Calu3 (cell line): ENCODE measurements at regions not wholly inside any gene's neighbourhood (a gene's known extent, or its start where the extent isn't known, plus 50 kb on each side); places are given as distances from the start of the nearest gene placed in this dataset.

ENCODE experiments used
- BruUV-seq: library from RNA; stranded (reverse); fragments of 400-500 nt; replicated peaks from 2 replicates; lab custom pipeline; 2021; lab: Mats Ljungman, UMichigan
- CTCF ChIA-PET: fragments of 300-600 bp; sonication (Branson Sonifier 250); formaldehyde crosslinking; loops from one replicate; lab custom pipeline; 2022; ENCODE audit warnings: antibody characterized with exemption; lab: Charles Lee
- DNase-seq: peaks from one replicate; pipeline ENCODE4 v3.0.0; 2022
- H3K27ac Mint-ChIP-seq: one replicate; pipeline ENCODE4 v1.8.0; 2022; ENCODE audit warnings: mixed read lengths; ENCODE audit not compliant: unreplicated experiment
- H3K27me3 Mint-ChIP-seq: one replicate; pipeline ENCODE4 v1.8.0; 2022; ENCODE audit warnings: mixed read lengths; ENCODE audit not compliant: unreplicated experiment
- H3K36me3 Mint-ChIP-seq: one replicate; pipeline ENCODE4 v1.8.0; 2022; ENCODE audit warnings: mild to moderate bottlenecking, moderate library complexity, mixed read lengths; ENCODE audit not compliant: insufficient read depth, unreplicated experiment
- H3K4me1 Mint-ChIP-seq: one replicate; pipeline ENCODE4 v1.8.0; 2022; ENCODE audit warnings: mild to moderate bottlenecking, low read depth, mixed read lengths; ENCODE audit not compliant: unreplicated experiment
- H3K4me3 Mint-ChIP-seq: one replicate; pipeline ENCODE4 v1.8.0; 2022; ENCODE audit warnings: mild to moderate bottlenecking, low read depth, moderate library complexity, mixed read lengths; ENCODE audit not compliant: unreplicated experiment
- H3K9me3 Mint-ChIP-seq: one replicate; pipeline ENCODE4 v1.8.0; 2022; ENCODE audit warnings: low read depth, mixed read lengths; ENCODE audit not compliant: unreplicated experiment
- intact Hi-C: fragments of 100-400 bp; cut with micrococcal nuclease; formaldehyde crosslinking; loops from one replicate; pipeline ENCODE4 v1.10.0; 2022; ENCODE audit not compliant: unreplicated experiment
- TF ChIP-seq, protein P1 (sequence below): fragments of 200-600 bp; IDR thresholded peaks from one replicate; pipeline ENCODE4 v1.8.0; 2022; ENCODE audit warnings: antibody characterized with exemption; ENCODE audit not compliant: unreplicated experiment

DNA sequence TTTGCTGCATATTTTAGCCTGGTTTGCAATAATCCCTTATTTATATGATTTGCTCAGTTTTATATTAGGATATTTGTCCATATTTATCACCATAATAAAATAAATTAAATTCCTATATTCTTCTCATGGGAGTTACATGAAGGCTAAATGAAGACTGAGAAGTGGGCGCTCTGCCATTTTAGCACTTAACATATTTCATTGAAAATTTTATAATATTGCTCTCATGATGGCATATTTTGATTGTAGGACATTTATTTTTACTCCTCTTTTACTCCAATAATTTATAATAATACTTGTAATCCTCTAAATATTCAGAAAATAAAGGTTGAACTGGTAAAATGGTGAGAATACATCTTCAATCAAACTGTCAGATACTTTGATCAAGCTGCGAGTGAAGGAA, 99.8 kb upstream of the SEMA3A start:
- TF ChIP-seq, protein P1, sequence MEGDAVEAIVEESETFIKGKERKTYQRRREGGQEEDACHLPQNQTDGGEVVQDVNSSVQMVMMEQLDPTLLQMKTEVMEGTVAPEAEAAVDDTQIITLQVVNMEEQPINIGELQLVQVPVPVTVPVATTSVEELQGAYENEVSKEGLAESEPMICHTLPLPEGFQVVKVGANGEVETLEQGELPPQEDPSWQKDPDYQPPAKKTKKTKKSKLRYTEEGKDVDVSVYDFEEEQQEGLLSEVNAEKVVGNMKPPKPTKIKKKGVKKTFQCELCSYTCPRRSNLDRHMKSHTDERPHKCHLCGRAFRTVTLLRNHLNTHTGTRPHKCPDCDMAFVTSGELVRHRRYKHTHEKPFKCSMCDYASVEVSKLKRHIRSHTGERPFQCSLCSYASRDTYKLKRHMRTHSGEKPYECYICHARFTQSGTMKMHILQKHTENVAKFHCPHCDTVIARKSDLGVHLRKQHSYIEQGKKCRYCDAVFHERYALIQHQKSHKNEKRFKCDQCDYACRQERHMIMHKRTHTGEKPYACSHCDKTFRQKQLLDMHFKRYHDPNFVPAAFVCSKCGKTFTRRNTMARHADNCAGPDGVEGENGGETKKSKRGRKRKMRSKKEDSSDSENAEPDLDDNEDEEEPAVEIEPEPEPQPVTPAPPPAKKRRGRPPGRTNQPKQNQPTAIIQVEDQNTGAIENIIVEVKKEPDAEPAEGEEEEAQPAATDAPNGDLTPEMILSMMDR: no peak
- intact Hi-C loops: no loop called here
- H3K36me3 Mint-ChIP-seq: no peaks in the 10 kb centered on the region
- no peak overlapping the region for H3K27ac Mint-ChIP-seq
- H3K4me1 Mint-ChIP-seq: no peaks in the 10 kb centered on the region
- H3K4me3 Mint-ChIP-seq: no peak overlapping the region
- no peaks in the 10 kb centered on the region for H3K9me3 Mint-ChIP-seq
- no peaks in the 10 kb centered on the region for H3K27me3 Mint-ChIP-seq
- no TSS peak for BruUV-seq
- no peak for DNase-seq
- CTCF ChIA-PET: no interaction called here

DNA sequence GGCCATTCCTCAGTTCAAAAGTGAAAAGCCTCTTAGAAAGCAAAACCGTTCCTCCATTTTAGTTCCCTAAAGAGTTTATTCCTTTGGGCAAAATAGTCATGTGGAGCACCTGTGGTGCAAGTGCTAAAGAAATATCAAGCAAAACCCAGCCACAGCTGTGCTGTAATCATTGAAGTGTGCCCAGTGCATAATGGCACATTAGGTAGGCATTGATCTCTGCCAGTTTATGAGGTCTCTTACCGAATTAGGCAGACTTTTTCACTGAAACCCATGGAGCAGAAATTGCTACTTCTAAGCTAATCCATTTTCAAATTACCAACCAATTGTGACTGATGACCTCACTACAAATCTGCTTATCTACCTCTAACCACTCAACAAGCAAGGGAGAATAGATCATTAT, 97.2 kb upstream of the SEMA3A start:
- H3K27ac Mint-ChIP-seq: no peak overlapping the region

DNA sequence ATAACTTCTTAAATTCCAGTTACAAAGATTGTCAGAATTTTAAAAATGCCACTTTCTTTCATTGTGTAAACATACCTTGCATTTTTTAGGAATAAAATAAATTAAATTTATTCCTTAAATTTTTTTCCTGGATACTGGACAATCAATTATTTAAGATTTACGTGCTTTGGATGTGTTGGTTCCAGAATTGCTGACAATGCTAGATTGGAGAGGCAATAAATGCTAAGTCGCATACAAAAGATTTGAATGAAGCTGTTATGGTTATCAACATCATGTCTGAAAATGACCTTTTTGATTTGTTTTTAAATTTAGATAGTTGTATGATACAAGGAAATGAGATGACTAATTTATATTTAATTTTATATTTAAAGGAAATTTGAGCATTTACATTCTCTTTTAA, 89.2 kb upstream of the SEMA3A start:
- TF ChIP-seq, protein P1: no peak
- no TSS peak for BruUV-seq
- intact Hi-C loops: no loop called here
- no peak overlapping the region for H3K27ac Mint-ChIP-seq
- H3K4me1 Mint-ChIP-seq: no peaks in the 10 kb centered on the region
- CTCF ChIA-PET: no interaction called here
- no peaks in the 10 kb centered on the region for H3K27me3 Mint-ChIP-seq
- no peaks in the 10 kb centered on the region for H3K36me3 Mint-ChIP-seq
- no peak for DNase-seq
- no peaks in the 10 kb centered on the region for H3K9me3 Mint-ChIP-seq
- H3K4me3 Mint-ChIP-seq: no peak overlapping the region

More for the DNA sequence above, 97.2 kb upstream of the SEMA3A start:
- no peak overlapping the region for H3K4me3 Mint-ChIP-seq
- H3K36me3 Mint-ChIP-seq: no peaks in the 10 kb centered on the region
- no TSS peak for BruUV-seq
- H3K9me3 Mint-ChIP-seq: no peaks in the 10 kb centered on the region
- intact Hi-C loops: no loop called here
- H3K27me3 Mint-ChIP-seq: no peaks in the 10 kb centered on the region
- TF ChIP-seq, protein P1: no peak
- no peak for DNase-seq
- H3K4me1 Mint-ChIP-seq: no peaks in the 10 kb centered on the region
- CTCF ChIA-PET: no interaction called here

DNA sequence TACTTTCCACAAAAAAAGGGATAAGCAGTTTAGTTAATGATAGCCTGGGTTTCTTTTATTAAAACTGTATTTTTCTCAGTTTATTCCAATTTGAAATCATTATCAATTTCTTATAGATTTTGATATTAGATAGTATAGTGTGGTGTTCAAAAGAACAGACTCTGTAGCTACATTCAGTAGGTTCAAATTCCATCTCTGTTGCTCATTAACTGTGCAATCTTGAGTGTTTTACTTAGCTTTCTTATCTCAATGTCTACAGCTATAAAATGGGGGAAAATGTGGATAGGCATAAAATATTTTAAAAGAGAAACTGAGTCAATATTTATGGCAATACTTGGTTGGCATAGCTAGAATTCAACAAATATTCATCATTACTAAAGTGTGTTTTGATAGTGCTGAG, 86.9 kb upstream of the SEMA3A start:
- Mint-ChIP-seq H3K27ac (no peak overlapping the region), H3K9me3 (no peaks in the 10 kb centered on the region), H3K27me3 (no peaks in the 10 kb centered on the region), H3K4me1 (no peaks in the 10 kb centered on the region), H3K36me3 (no peaks in the 10 kb centered on the region), H3K4me3 (no peak overlapping the region)
- intact Hi-C loops: no loop called here
- TF ChIP-seq, protein P1: no peak
- CTCF ChIA-PET: no interaction called here
- no TSS peak for BruUV-seq
- DNase-seq: no peak
